GM19467 (cell line): ENCODE measurements at regions not wholly inside any gene's neighbourhood (a gene's known extent, or its start where the extent isn't known, plus 50 kb on each side); places are given as distances from the start of the nearest gene placed in this dataset.
A peak's percentile ranks its signal among the peaks of the same experiment; 100 is the strongest.
"Not testable (repeated sequence)": the region's sequence is repeated elsewhere in the genome, so short reads cannot be mapped to it uniquely, and the experiment has no call there.

Experiments used
- ATAC-seq: cut with Tn5 transposase; IDR thresholded peaks from one replicate; pipeline ENCODE4 v1.9.1; 2021; ENCODE audit warnings: mild to moderate bottlenecking, moderate library complexity; ENCODE audit not compliant: unreplicated experiment

DNA sequence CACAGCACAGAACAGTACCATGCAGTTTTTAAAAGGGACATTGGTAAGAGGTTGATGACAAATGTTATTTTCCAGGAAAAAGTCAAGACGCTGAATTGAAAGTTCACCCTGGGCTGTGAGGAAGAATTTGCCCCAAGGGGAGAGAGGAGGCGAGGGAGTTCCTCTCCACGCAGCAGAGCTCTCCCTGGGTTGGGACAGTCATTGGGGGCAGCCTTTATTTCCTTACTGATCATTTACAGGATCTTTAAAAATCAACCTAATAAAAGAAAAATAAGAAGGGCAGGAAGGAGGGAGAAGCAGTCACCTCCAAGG lies 49.9 kb upstream of the WNT7B start:
- no peak for ATAC-seq

DNA sequence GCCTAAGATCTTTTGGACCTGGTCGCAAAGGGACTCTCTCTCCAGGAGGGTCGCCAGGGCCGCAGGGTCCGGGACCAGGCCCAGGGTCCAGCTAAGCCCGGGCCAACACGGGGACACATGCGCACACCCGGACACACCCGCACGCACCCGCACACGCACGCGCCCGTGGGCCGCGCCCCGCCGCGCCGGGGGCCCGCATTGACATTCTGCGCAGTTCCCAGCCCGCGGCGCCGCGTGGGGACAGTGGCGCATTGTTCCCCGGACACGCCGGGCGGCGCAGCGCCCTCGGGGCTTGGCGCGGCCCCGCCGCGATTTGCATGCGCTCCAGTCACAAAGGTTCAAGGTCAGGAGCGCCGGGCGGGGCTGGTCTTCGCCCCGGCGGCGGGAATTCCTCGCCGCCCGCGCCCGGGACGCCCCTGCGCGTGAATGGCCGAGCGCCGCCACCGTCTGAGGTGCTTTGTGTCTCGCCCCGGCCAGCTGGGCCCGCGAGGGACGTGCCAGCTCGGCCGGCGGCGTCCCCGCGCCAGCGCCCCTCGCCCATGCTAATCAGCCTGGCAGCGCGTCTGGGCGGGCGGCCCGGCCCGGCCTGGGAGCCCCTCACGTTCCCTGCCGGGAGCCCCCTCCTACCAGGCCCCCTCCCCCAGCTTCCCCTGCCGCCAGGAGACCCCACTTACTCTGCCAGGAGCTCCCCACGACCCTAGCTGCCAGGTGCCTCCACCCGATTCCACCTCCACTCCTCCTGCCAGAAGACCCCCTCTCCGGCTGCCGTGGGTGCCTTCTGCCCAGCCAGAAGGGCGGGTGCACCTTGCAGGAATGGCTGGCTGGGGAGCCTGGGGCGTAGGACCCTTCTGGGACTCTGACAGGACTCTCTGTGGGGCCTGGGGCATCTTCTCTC lies 50.5 kb upstream of the WNT7B start:
- no peak for ATAC-seq

DNA sequence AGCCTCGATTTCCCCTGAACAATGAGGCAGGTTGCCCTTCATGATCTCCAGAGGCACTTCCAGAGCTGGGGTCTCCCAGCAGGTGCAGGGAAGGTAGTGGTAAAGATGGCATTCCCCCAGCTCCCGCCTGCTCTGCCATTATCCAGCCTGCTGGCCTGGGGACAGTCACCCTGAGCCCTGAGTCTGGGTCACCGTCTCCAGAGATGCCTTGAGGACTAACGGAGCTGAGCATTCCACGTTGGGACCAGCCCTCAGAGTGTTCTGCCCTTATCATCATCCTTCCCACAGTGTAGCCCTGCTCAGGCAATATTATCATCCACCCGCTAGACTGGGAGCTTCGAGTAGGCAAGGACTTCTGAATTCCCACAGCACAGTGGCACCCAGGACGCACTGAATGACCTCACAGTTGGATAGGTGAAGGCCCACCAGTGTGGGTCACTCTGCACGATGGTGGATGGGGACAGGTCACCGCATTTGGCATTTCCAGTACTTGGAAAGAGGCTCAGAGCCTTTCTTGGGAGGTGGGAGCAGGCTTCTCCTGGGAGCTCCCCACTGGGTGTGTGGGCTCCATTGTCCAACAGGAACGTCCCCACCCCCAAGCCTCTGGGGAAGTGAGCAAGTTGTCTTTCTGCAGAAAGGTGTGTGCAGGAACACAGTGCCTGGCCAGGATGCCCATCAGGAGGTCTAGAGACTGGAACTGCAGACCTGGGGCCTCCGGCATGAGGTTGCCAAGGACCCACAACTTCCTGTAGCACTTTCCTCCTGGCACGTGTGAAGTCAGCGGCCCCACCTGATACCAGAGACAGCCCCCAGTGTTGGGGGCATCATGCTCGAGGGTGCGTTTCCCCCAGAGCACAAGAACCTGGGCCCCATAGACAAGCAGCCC lies 51.4 kb upstream of the WNT7B start:
- ATAC-seq = no peak

DNA sequence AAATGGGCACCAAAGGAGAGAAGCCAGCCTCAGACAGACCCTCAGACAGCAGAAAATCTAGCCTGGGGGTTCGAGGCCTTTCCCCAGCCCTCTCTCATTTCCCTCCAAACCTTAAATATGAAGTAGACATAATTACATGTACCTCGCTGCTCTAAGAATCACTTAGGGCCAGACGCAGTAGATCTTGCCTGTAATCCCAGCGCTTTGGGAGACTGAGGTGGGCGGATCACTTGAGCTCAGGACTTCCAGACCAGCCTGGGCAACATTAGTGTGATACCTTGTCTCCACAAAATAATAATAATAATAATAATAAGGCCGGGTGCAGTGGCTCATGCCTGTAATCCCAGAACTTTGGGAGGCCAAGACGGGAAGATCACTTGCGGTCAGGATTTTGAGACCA lies 52.1 kb upstream of the WNT7B start:
- no peak for ATAC-seq

DNA sequence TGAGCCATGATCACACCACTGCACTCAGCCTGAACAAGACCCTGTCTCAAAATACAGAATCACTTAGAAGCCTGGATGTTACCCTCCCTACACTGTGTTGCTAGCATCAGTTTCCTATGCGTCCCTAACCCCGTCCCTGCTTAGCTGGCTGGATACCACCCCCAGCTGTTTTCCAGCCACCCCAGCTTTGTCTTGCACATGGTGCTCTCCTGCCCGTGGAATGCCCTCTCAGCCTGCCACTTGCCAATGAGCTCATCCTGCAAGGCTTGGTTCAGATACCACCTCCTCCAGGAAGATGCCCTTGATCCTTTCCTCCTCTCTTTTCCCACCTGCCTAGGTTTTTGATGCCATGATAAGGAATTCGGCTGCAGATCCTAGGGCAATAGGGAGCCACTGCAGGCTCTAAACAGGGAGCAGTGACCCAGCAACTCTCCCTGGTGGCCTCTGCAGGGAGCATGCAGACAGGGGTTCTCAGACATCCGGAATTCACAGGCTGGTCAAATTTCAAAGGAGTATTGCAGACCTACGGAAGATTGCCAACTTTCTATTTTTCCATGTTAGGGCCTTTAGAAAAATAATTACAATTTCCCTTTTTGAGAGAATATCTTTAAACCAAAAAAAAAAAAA lies 52.7 kb upstream of the WNT7B start:
- no peak for ATAC-seq

DNA sequence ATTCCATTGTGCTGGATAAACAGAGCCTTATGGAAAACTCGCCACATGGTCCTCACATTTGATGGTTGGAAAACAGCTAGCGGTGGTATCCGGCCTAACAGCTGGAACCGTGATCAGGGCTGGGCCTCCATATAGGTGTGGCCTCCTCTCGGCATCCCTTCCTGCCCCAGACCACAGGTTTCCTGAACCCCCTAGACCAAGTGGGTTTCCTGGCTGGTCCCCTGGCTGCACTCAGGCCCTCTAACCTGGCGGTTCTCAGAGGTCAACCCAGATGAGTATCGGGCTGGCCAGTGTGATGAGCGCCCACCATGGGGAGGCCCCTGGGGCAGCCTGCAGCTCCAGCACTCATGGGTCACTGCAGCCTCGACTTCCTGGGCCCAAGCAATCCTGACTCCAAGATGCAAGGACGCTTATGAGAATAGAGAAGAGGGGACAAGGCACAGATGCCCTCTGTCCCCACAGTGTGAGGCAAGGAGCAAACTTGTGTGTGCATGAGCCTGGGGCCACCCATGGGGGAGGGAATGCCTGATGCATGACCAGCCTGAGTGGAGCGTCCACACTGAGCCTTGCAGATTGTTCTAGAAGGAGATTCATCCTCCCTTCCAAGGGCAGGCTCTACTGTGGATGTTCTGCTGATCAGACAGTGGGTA lies 53.4 kb upstream of the WNT7B start:
- ATAC-seq = no peak

DNA sequence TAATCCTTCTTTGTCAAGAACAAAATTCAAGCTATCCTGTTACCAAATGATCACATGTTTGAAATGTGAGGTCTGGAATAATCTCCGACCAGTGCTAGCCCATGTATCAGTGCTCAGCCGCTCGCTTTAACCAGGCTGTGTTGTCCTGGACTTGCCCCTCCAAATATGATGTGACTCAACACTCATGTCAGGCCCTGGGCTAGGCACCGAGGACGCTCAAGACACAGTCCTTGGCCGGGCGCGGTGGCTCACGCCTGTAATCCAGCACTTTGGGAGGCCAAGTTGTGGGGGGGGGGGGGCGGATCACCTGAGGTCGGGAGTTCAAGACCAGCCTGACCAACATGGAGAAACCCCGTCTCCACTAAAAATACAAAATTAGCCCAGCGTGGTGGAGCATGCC lies 54.1 kb upstream of the WNT7B start:
- ATAC-seq = no peak

DNA sequence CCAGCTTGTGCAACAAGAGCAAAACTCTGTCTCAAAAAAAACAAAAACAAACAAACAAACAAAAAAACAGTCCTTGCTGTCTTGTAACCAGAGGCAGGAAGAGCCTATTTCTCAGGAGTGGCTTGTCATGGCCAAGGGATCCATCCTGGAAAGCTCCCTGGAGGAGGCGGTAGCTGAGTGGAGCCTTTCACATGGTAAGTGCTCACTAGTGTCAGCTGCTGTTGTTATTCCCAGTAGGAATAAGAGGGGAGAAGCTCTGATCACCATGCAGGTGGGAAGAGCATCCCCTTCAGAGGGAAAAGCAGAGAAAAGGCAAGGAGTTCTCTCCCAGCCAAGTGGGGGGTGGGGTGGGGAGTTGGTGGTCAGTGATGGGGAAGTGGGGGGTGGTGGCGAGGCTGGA lies 54.6 kb upstream of the WNT7B start:
- ATAC-seq = no peak

DNA sequence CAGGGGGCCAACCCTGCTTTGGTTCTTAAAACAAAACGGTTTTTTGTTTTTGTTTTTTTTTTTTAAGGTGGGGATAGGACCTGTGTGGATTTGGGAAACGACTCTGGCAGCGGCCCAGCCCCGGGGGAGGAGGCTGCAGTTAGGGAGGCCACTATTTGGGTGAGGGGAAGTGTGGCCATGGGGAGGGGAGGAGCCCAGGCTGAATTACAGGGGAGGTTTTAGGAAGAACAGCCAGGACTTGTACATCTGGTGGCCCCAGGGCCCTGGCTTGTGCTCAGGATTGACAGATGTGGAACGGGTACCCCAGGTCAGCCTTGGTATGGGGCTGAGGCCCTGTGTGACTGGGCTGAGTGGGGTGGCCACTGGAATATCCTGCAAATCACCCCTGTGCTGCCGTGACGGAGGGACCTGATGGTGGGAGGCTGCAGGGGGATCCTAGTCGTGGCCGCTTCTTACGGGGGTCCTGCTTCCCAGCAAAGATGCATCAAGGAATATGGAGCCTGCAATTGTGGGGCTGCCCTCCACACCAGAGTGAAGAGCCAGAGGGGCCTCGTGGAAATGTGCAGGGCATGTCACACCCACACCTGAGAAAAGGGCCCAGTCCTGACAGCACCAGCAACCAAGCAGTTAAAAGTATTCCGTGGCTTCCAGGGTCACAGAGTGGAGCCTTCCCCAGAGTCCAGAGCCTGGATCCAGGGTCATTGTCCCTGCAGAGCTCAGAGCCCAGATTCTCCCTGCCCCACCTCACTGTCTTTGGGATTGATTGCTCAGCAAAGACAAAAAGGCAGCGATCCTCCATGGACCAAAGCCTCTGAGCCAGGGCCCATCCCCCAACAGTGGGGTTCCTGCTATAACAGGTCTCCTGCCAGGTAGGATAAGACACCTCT lies 55.2 kb upstream of the WNT7B start:
- no peak for ATAC-seq

DNA sequence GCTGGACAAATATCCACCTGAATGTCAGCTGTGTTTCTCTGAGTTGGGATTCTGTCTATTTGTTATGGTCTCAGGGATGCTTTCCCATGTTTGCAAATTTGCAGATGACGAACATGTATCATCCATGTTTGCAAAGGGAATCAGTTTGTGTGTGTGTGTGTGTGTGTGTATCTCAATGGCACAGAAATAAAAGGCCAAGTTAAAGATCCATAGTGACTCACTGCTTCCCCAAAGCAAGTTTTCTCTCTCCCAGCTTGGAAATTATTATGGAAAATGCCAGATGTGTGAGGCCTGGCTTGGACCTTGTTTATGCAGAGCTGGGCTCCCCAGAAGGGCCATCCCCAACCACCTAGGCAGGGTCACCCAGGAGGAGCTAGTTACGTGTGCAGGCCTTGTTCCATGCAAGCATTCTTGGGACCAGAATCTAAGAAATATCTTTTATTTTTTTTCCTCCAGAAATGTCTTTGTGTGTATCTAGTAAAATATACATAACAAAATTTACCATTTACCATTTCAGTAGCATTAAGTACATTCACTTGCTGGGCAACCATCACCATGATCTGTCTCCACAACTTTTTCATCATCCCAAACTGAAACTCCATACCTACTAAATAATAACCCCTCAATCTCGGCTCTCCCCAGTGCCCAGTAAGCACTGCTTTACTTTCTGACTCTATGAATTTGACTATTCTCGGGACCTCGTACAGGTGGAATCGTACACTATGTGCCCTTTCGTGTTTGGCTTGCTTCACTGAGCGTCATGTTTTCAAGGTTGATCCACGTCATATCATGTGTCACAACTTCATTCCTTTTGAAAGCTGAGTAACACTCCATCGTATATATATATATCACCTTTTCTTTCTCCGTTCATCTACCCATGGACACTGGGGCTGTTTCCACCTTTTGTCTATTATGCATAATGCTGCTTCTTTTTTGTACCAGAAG lies 56.6 kb upstream of the WNT7B start:
- ATAC-seq = no peak

DNA sequence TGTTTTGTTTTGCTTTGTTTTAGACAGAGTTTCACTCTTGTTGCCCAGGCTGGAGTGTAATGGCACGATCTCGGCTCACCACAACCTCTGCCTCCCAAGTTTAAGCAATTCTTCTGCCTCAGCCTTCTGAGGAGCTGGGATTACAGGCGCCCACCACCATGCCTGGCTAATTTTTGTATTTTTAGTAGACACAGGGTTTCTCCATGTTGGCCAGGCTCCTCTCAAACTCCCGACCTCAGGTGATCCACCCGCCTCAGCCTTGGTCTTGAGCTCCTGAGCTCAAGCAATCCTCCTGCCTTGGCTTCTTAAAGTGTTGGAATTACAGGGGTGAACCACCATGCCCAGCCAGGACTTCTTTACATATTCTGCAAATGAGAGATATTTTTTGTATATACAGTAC lies 57.5 kb upstream of the WNT7B start:
- ATAC-seq = not testable (repeated sequence)

DNA sequence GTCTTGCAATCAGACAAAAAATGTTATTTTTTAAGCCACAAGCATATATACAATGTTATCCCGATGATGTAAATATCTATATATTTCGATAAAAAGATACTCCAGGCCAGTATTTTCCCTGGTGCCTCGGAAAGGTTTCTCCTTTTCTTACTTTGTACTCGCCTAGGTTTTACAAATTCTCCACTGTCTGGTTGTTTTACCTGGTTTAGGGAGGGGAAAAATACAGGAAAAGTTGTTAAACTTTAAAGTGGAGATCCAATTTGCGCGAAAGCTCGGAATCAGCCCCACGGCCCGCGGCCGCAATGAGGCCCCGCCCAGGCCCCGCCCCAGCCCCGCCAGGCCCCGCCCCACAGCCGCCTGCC lies 58.4 kb upstream of the WNT7B start:
- no peak for ATAC-seq

DNA sequence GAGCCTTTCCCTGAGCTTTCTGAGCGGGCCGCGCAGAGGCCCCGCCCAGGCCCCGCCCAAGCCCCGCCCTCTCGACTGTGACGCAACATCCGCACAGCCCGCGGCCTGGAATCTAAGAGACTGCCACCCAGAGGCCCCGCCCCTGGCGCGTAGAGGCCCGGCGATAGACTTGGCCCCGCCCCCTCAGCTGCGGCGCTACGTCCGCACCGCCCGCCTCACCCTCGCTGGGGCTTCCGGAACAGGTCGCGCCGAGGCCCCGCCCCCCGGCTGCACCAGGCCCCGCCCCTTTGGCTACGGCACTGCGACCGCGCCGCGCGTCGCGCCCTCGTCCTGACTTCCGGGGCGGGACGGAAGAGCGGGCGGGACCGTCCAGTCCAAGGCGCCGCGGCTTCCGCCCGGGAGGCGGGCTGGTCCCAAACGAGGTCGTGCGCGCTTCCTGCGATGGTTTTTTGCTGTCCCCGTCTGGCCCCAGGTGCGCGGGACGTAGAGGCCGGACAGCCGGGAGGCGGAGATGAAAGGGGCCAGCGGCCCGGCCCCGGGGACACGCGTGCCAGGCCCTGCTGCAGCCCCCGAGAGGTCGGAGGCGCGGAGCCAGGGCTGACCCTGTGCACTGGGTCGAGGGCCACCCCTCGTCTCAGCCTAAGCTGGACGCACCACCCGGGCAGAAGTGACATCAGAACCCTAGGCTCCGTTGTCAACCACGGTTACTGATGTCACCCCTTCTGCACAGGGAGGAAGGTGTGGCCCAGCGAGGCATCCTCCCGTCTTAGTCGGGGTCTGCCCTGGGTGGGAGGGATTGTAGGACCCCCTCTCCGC lies 59.0 kb upstream of the WNT7B start:
- ATAC-seq = peak; percentile 89

DNA sequence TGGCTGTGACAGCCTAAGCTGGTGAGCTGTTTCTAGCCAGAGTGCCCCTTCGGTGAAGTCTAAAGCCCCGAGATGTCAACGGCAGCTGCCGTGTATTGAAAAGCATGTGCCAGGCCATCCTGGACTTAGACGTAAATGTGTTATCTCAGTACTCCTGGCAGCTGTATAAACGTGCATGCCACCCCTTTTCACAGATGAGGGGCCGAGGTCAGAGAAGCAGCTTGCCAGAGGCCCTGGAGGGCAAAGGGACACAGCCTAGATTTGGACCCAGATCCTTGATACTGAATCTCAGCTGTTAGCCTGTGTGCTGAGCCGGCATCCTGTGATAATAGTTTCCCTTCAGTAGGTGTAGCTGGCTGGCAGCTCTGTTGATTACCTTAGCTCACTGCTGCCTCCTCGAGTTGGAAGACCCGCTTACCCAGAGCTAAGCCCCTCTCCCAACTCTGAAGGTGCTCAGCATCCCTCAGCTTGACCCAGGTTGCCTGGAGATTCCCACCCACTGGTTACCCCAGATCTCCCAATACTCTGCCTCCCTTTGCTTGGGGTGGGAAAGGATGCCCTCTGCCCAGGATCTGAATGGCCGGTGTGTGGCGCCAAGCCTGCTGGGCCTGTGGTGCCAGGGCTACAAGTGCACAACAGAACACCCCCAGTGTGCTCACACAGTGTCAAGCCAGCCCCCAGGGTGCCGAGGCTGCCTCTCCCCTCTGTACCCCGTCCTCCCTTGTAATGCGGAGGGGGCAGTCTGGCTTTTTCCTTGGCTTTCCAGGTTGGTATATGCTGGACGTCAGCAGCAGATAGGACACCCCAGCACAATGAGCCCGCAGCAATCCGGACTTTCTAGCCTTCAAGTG lies 59.8 kb upstream of the WNT7B start:
- ATAC-seq = no peak

DNA sequence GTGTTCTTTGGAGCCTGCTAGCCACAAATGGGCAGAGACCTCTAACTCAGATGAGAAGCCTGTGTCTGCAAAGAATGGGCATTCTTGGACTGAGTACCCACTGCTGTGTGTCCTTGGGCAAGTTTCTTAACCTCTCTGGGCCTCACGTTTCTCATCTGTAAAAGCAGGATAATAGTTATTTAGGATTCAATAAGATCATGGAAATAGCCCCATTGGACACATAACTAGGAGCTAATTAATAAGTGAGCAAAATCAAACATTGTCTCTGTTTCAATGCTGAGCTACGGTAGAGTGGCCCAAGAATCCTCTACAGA lies 61.2 kb upstream of the WNT7B start:
- no peak for ATAC-seq

DNA sequence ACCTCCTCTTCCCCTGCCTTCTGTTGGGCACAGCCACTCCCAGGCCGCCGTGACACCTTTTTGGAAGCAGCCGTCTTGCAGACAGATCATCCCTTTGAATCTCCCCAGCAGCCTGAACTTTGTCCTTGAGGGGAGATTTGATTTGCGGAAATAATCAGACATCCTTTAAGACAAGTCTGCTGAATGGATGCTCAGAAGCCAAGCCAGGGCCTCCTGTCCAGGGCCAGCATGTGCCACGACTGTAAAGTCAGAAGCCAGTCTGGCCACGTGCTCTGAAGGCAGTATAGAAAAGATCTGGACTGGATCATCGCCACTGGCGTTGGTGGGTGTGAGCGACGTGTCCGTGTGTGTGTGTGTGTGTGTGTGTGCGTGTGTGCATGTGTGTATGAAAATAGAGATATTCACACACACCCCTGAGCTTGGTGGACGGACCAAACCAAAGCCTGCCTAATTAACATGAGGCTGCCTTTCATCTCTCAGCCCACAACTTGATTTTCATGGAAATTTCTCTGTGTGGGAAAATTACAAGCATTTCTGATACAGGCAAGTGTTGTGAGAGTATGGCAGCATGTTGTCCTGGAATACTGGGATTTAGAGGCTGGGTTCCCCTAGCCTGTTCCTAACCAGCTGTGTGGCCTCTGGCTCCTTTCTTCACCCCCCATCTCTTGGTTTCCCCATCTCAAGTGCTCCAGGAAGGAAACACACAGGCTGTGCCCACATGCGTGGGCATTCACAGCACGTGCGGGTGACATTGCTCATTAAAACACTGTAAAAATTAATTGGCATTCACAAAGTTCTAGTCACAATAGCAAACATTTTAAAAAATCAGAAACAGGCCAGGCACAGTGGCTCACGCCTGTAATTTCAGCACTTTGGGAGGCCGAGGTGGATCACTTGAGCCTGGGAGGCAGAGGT lies 61.8 kb upstream of the WNT7B start:
- ATAC-seq = no peak

DNA sequence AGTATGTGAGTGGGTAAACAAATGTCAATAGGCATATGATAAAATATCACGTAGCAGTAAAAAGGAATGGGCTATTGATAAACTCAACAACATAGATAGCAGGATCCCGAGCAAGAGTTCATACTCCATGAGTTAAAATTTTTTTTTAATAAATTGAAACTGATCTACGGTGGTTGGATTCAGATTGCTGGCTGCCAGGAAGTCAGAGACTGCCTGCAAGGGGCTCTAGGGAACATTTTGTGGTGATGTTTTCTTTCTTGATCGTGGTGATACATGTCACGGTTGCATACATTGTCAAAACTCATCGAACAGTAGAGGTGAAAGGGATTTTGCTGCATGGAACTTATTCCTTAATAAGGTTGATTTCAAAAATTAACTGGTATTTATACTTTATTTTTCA lies 62.6 kb upstream of the WNT7B start:
- ATAC-seq = no peak
